ENCODE measurements at regions not wholly inside any gene's neighbourhood (a gene's known extent, or its start where the extent isn't known, plus 50 kb on each side); places are given as distances from the start of the nearest gene placed in this dataset.

DNA sequence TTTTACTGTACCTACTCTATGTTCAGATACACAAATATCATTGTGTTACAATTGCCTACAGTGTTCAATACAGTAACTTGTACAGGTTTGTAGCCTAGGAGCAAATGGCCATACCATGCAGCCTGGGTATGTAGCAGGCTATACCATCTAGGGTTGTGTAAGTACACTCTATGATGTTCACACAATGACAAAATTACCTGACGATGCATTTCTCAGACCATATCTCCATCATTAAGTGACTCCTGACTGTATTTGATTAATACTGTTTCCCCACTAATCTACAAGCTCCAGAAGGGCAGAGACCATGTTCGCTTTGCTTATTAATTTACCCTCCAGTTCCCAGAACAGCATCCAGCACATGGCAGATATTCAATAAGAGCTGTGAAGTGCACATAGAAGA is 372.2 kb downstream of the METTL4 start:
- TF ChIP-seq, protein P1, sequence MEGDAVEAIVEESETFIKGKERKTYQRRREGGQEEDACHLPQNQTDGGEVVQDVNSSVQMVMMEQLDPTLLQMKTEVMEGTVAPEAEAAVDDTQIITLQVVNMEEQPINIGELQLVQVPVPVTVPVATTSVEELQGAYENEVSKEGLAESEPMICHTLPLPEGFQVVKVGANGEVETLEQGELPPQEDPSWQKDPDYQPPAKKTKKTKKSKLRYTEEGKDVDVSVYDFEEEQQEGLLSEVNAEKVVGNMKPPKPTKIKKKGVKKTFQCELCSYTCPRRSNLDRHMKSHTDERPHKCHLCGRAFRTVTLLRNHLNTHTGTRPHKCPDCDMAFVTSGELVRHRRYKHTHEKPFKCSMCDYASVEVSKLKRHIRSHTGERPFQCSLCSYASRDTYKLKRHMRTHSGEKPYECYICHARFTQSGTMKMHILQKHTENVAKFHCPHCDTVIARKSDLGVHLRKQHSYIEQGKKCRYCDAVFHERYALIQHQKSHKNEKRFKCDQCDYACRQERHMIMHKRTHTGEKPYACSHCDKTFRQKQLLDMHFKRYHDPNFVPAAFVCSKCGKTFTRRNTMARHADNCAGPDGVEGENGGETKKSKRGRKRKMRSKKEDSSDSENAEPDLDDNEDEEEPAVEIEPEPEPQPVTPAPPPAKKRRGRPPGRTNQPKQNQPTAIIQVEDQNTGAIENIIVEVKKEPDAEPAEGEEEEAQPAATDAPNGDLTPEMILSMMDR (IDR thresholded peaks at IDR 0.05): no peak
- TF ChIP-seq POLR2AphosphoS5 (IDR thresholded peaks at IDR 0.05): no peak

Data from breast epithelium (tissue), 3 donors.